Natural killer cell (primary cell): ENCODE measurements at regions not wholly inside any gene's neighbourhood (a gene's known extent, or its start where the extent isn't known, plus 50 kb on each side); places are given as distances from the start of the nearest gene placed in this dataset.

ENCODE experiments used
- ATAC-seq, 3 donors: fragments of 150-1000 bp in 2 of 3; fragments of 200-7000 bp in 1 of 3; cut with Tn5 transposase; 1 replicate in 1 of 3; 2 replicates in 2 of 3; pipeline ENCODE4 v1.10.0; 2021; ENCODE audit warnings: mild to moderate bottlenecking in 2 of 3, moderate library complexity in 2 of 3
- DNase-seq, 2 donors: peaks; one replicate each; pipeline versions ENCODE4 v3.0.0 to v3.0.0-alpha.2; 2013 to 2021; ENCODE audit warnings: mixed read lengths in 1 of 2
- H3K27ac ChIP-seq: one replicate; pipeline ENCODE4 v1.5.1; 2013; ENCODE audit warnings: mild to moderate bottlenecking, low read length
- H3K27me3 ChIP-seq: one replicate; pipeline ENCODE4 v1.6.1; 2013; ENCODE audit warnings: low read length; ENCODE audit not compliant: control insufficient read depth, insufficient read depth
- H3K36me3 ChIP-seq: one replicate; pipeline ENCODE4 v1.6.1; 2013; ENCODE audit warnings: low read length; ENCODE audit not compliant: control insufficient read depth, insufficient read depth
- H3K4me1 ChIP-seq: one replicate; pipeline ENCODE4 v1.6.1; 2013; ENCODE audit warnings: low read length; ENCODE audit not compliant: control insufficient read depth, insufficient read depth
- H3K4me3 ChIP-seq: one replicate; pipeline ENCODE4 v1.5.1; 2013; ENCODE audit warnings: low read length
- H3K9me3 ChIP-seq: one replicate; pipeline ENCODE4 v1.6.1; 2013; ENCODE audit warnings: low read length; ENCODE audit not compliant: control insufficient read depth, insufficient read depth
- H3K27ac Mint-ChIP-seq, 2 donors: one replicate each; pipeline ENCODE4 v1.8.0; 2022; ENCODE audit warnings: mild to moderate bottlenecking in 2 of 2, mixed read lengths in 2 of 2, moderate library complexity in 1 of 2
- H3K27me3 Mint-ChIP-seq, 2 donors: one replicate each; pipeline ENCODE4 v1.8.0; 2022; ENCODE audit warnings: low read depth in 2 of 2, mixed read lengths in 2 of 2
- H3K36me3 Mint-ChIP-seq: one replicate; pipeline ENCODE4 v1.8.0; 2022; ENCODE audit warnings: mixed read lengths
- H3K4me1 Mint-ChIP-seq, 2 donors: one replicate each; pipeline ENCODE4 v1.8.0; 2022; ENCODE audit warnings: mixed read lengths in 2 of 2
- H3K4me3 Mint-ChIP-seq: one replicate; pipeline ENCODE4 v1.8.0; 2022; ENCODE audit warnings: mild to moderate bottlenecking, moderate library complexity, mixed read lengths
- H3K9me3 Mint-ChIP-seq, 2 donors: one replicate each; pipeline ENCODE4 v1.8.0; 2022; ENCODE audit warnings: mixed read lengths in 2 of 2
- CTCF ChIP-seq: fragments of 200-600 bp; IDR thresholded peaks from one replicate; pipeline ENCODE4 v1.8.0; 2022; ENCODE audit warnings: antibody characterized with exemption
- whole genome bisulfite sequencing: methylation state at CpG from one replicate; pipeline ENCODE4 v1.1.7; 2013; ENCODE audit warnings: missing lambda C conversion rate; ENCODE audit not compliant: insufficient coverage; 5-methylcytosine and 5-hydroxymethylcytosine counted together
- intact Hi-C: fragments of 100-400 bp; cut with micrococcal nuclease; formaldehyde crosslinking; loops from one replicate; pipeline ENCODE4 v1.14.2; 2022

GRCh38 chr2:217570394-217570793 is 432.4 kb downstream of the TNS1 start:
- Mint-ChIP-seq H3K4me1 (no peaks in the 10 kb centered on the region), H3K36me3 (no peaks in the 10 kb centered on the region), H3K4me3 (no peak overlapping the region), H3K27me3 (no peaks in the 10 kb centered on the region), H3K27ac (no peak overlapping the region), H3K9me3 (no peaks in the 10 kb centered on the region)
- Histone ChIP-seq H3K36me3 (no peaks in the 10 kb centered on the region), H3K4me1 (no peaks in the 10 kb centered on the region), H3K27me3 (no peaks in the 10 kb centered on the region), H3K4me3 (no peak overlapping the region), H3K9me3 (no peaks in the 10 kb centered on the region), H3K27ac (no peak overlapping the region)
- no peak for TF ChIP-seq CTCF
- 84% methylated on average over 2 of the region's 2 CpGs for WGBS
- ATAC-seq, result no peak
- DNase-seq, result no peak
- intact Hi-C loops, result no loop called here

GRCh38 chr2:217568289-217568971 is 434.4 kb downstream of the TNS1 start:
- no peaks in the 10 kb centered on the region for H3K9me3 Mint-ChIP-seq
- H3K27me3 Mint-ChIP-seq, result no peaks in the 10 kb centered on the region
- H3K36me3 Mint-ChIP-seq, result no peaks in the 10 kb centered on the region
- H3K4me1 Mint-ChIP-seq, result no peaks in the 10 kb centered on the region
- 74% methylated on average over 3 of the region's 3 CpGs for WGBS
- H3K27ac Mint-ChIP-seq, result no peak overlapping the region
- no peak overlapping the region for H3K27ac ChIP-seq
- no peaks in the 10 kb centered on the region for H3K9me3 ChIP-seq
- no peaks in the 10 kb centered on the region for H3K27me3 ChIP-seq
- H3K36me3 ChIP-seq, result no peaks in the 10 kb centered on the region
- no peak for DNase-seq
- no peak for ATAC-seq
- H3K4me1 ChIP-seq, result no peaks in the 10 kb centered on the region
- H3K4me3 ChIP-seq, result no peak overlapping the region
- TF ChIP-seq CTCF, result no peak
- intact Hi-C loops, result no loop called here
- no peak overlapping the region for H3K4me3 Mint-ChIP-seq

DNA sequence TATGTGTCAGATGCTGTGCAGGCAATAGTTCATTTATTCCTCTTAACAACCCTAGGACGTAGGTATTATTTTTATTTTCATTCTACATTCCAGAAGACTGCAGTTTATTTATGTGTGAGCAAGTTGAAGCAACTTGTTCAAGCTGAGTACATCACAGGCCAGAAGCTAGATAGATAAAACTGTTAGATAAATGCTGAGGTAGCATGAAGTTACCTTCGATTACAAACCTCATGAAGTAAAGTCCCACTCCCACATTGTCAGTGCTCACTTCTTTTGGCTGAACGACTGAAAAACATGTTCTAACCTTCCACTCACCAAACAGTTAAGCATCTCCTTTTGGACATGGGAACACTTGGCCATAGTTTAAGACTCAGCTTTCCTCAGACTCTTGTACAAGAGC is 439.2 kb downstream of the TNS1 start:
- H3K4me1 Mint-ChIP-seq, result no peaks in the 10 kb centered on the region
- no peaks in the 10 kb centered on the region for H3K4me1 ChIP-seq
- intact Hi-C loops, result no loop called here

More for the DNA sequence above, 439.2 kb downstream of the TNS1 start:
- Mint-ChIP-seq H3K36me3 (peaks cover 11% of the 10 kb centered on the region), H3K27me3 (no peaks in the 10 kb centered on the region), H3K27ac (no peak overlapping the region), H3K4me3 (no peak overlapping the region), H3K9me3 (peaks cover 0 to 5% of the 10 kb centered on the region in 2 donors)
- H3K4me3 ChIP-seq, result no peak overlapping the region
- H3K27me3 ChIP-seq, result no peaks in the 10 kb centered on the region
- ATAC-seq (no peak), DNase-seq (no peak)
- WGBS, result 100% methylated on average over 2 of the region's 3 CpGs
- no peak overlapping the region for H3K27ac ChIP-seq
- no peaks in the 10 kb centered on the region for H3K36me3 ChIP-seq
- TF ChIP-seq CTCF, result no peak
- peaks cover 13% of the 10 kb centered on the region for H3K9me3 ChIP-seq
